ENCODE measurements at regions not wholly inside any gene's neighbourhood (a gene's known extent, or its start where the extent isn't known, plus 50 kb on each side); places are given as distances from the start of the nearest gene placed in this dataset.

- no peak overlapping the region for H3K4me3 ChIP-seq
- no peaks in the 10 kb centered on the region for H3K36me3 ChIP-seq
- no peaks in the 10 kb centered on the region for H3K4me1 ChIP-seq
- H3K27ac ChIP-seq = no peak overlapping the region
- TF ChIP-seq CTCF (IDR thresholded peaks at IDR 0.05) (no peak), POLR2AphosphoS5 (IDR thresholded peaks at IDR 0.05) (no peak), EP300 (IDR thresholded peaks at IDR 0.05) (no peak), POLR2A (IDR thresholded peaks at IDR 0.05) (no peak)
- peaks cover 0 to 43% (median 0%) of the 10 kb centered on the region in 3 donors for H3K27me3 ChIP-seq
- intact Hi-C loops (cut with DNase I; ENCODE audit: low total_unique reads) = no loop called here
- WGBS, 5 donors = 63 to 66% (median 64%) methylated on average over 7 to 8 of the region's 8 CpGs
- no peaks in the 10 kb centered on the region for H3K9me3 ChIP-seq
- no peak for DNase-seq
Observed at GRCh38 chr17:6245301-6246177, 175.4 kb downstream of the WSCD1 start.

- no peak for DNase-seq
- Histone ChIP-seq H3K36me3 (no peaks in the 10 kb centered on the region), H3K4me1 (no peaks in the 10 kb centered on the region), H3K4me3 (no peak overlapping the region), H3K27me3 (peaks cover 0 to 44% (median 0%) of the 10 kb centered on the region in 3 donors), H3K27ac (no peak overlapping the region), H3K9me3 (no peaks in the 10 kb centered on the region)
- TF ChIP-seq EP300 (IDR thresholded peaks at IDR 0.05) = no peak
- TF ChIP-seq POLR2A (IDR thresholded peaks at IDR 0.05) = no peak
- TF ChIP-seq POLR2AphosphoS5 (IDR thresholded peaks at IDR 0.05) = no peak
- no peak for TF ChIP-seq CTCF (IDR thresholded peaks at IDR 0.05)
- intact Hi-C loops (cut with DNase I; ENCODE audit: low total_unique reads) = no loop called here
- WGBS, 5 donors = 47 to 83% (median 62%) methylated on average over 1 to 4 of the region's 4 CpGs
Observed at GRCh38 chr17:6244796-6245195, 174.6 kb downstream of the WSCD1 start.

DNA sequence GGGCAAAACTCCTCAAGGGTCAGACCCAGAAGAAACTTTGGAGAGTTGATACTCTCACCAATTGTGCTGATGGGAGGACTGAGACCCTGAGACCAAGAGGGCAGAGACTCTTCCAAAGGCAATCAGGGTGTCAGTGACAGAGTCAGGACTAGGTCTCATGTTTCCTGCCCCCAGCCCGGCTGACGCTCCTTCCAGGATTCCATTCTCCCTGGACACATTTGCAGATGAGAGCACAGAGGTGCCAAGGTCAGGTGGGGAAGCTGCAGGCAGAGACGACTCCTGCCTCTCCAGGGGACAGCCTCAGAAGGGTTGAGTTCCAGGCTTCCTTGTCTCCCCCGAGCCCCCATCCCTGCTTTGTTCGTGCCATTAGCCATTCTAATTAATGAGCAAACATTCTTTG is 174.1 kb downstream of the WSCD1 start:
- no peak overlapping the region for H3K4me3 ChIP-seq
- H3K36me3 ChIP-seq = no peaks in the 10 kb centered on the region
- no peaks in the 10 kb centered on the region for H3K4me1 ChIP-seq
- 29 to 47% (median 40%) methylated on average over 4 to 5 of the region's 5 CpGs for WGBS, 5 donors
- no peak for DNase-seq
- no peak for TF ChIP-seq POLR2AphosphoS5 (IDR thresholded peaks at IDR 0.05)
- TF ChIP-seq EP300 (IDR thresholded peaks at IDR 0.05) = no peak
- TF ChIP-seq POLR2A (IDR thresholded peaks at IDR 0.05) = no peak
- TF ChIP-seq CTCF (IDR thresholded peaks at IDR 0.05) = no peak
- H3K27me3 ChIP-seq = peaks cover 0 to 46% (median 0%) of the 10 kb centered on the region in 3 donors
- H3K9me3 ChIP-seq = no peaks in the 10 kb centered on the region
- intact Hi-C loops (cut with DNase I; ENCODE audit: low total_unique reads) = no loop called here
- no peak overlapping the region for H3K27ac ChIP-seq

- Histone ChIP-seq H3K27ac (no peak overlapping the region), H3K9me3 (no peaks in the 10 kb centered on the region), H3K4me3 (no peak overlapping the region), H3K4me1 (no peaks in the 10 kb centered on the region), H3K27me3 (peaks cover 0 to 47% (median 0%) of the 10 kb centered on the region in 3 donors), H3K36me3 (no peaks in the 10 kb centered on the region)
- TF ChIP-seq EP300 (IDR thresholded peaks at IDR 0.05) (no peak), POLR2A (IDR thresholded peaks at IDR 0.05) (no peak), CTCF (IDR thresholded peaks at IDR 0.05) (no peak), POLR2AphosphoS5 (IDR thresholded peaks at IDR 0.05) (no peak)
- intact Hi-C loops (cut with DNase I; ENCODE audit: low total_unique reads) = no loop called here
- DNase-seq = no peak
Observed at GRCh38 chr17:6243186-6243585, 173.0 kb downstream of the WSCD1 start.

Measured in stomach (tissue), 8 donors.